GM23248 (cell line): ENCODE measurements at regions not wholly inside any gene's neighbourhood (a gene's known extent, or its start where the extent isn't known, plus 50 kb on each side); places are given as distances from the start of the nearest gene placed in this dataset.
"Not testable (repeated sequence)": the region's sequence is repeated elsewhere in the genome, so short reads cannot be mapped to it uniquely, and the experiment has no call there.

Experiments used
- EZH2 ChIP-seq: fragments of 200-600 bp; sonication (generic); IDR thresholded peaks from 2 replicates; pipeline ENCODE4 v1.6.1; 2018; ENCODE audit warnings: antibody characterized with exemption, mild to moderate bottlenecking; ENCODE audit not compliant: insufficient read depth, poor library complexity, severe bottlenecking
- EZH2phosphoT487 ChIP-seq: fragments of 200-600 bp; sonication (generic); IDR thresholded peaks from 2 replicates; pipeline ENCODE4 v1.6.1; 2018; ENCODE audit warnings: antibody characterized with exemption, moderate library complexity, mild to moderate bottlenecking, low read depth; ENCODE audit not compliant: insufficient read depth

GRCh38 chr14:38011156-38011555, 196.5 kb upstream of the SSTR1 start:
- TF ChIP-seq EZH2phosphoT487, EZH2: not testable (repeated sequence)
